ENCODE measurements at regions not wholly inside any gene's neighbourhood (a gene's known extent, or its start where the extent isn't known, plus 50 kb on each side); places are given as distances from the start of the nearest gene placed in this dataset.

DNA sequence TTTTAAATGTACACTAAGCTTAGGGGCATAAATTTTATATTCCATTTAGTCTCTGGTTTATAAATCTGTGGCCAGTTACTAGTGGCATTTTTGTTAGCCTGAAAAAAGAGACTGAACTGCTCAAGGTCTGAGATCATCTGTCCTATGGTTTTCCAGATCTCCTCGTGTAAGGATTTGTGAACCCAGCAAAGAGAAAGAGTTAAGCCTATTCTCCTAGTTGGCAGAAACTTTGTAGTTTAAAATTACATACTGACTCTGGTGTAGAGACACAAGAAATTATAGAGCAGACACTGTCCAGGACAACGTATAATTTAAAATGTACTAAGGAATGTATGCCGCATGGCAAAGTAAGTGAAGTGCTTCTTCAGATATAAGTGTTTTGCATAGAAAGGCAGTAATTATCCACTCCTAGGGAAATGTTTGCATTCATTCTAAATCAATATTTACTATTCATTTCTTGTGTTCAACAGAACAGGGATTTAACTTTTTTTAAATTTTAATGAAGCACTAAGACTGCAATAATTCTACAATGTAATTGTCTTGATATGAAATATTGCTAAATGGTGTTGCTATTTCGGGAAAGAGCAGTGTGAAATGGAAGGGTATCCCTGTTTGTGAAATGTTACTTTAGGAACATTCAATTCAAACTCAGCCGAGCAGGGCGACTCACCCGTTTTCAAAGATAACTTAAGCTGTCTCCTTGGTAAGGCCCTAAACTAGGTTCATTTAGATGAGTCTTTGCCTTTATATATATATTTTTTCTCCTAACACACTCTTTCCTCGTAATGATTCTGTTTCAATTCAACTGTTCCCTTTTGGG, 508.4 kb upstream of the ZEB2 start:
- H3K27ac Mint-ChIP-seq, result no peak overlapping the region; the same call in 1 of the 2 replicates
- H3K4me2 ChIP-seq, result no peak overlapping the region
- no peak overlapping the region for H3K4me3 Mint-ChIP-seq
- no peaks in the 10 kb centered on the region for H3K36me3 ChIP-seq (ENCODE audit: insufficient read depth)
- H3K27ac ChIP-seq (ENCODE audit: low read depth), result no peak overlapping the region
- no peak for TF ChIP-seq ZNF114 (CRISPR knock-in tag; IDR thresholded peaks at IDR 0.05)
- TF ChIP-seq EZH2 (IDR thresholded peaks at IDR 0.05; ENCODE audit: low read depth, unreplicated experiment), result no peak
- TF ChIP-seq, protein P1, sequence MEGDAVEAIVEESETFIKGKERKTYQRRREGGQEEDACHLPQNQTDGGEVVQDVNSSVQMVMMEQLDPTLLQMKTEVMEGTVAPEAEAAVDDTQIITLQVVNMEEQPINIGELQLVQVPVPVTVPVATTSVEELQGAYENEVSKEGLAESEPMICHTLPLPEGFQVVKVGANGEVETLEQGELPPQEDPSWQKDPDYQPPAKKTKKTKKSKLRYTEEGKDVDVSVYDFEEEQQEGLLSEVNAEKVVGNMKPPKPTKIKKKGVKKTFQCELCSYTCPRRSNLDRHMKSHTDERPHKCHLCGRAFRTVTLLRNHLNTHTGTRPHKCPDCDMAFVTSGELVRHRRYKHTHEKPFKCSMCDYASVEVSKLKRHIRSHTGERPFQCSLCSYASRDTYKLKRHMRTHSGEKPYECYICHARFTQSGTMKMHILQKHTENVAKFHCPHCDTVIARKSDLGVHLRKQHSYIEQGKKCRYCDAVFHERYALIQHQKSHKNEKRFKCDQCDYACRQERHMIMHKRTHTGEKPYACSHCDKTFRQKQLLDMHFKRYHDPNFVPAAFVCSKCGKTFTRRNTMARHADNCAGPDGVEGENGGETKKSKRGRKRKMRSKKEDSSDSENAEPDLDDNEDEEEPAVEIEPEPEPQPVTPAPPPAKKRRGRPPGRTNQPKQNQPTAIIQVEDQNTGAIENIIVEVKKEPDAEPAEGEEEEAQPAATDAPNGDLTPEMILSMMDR (conservative IDR thresholded peaks at IDR 0.05; ENCODE audit: low read depth in 2 of 2), result no peak
- TF ChIP-seq NANOG (IDR thresholded peaks at IDR 0.05; ENCODE audit: borderline replicate concordance), result no peak
- no peak for TF ChIP-seq EZH2phosphoT487 (IDR thresholded peaks at IDR 0.05; ENCODE audit: unreplicated experiment)
- TF ChIP-seq, protein P2, sequence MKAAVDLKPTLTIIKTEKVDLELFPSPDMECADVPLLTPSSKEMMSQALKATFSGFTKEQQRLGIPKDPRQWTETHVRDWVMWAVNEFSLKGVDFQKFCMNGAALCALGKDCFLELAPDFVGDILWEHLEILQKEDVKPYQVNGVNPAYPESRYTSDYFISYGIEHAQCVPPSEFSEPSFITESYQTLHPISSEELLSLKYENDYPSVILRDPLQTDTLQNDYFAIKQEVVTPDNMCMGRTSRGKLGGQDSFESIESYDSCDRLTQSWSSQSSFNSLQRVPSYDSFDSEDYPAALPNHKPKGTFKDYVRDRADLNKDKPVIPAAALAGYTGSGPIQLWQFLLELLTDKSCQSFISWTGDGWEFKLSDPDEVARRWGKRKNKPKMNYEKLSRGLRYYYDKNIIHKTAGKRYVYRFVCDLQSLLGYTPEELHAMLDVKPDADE (IDR thresholded peaks at IDR 0.05), result no peak
- TF ChIP-seq, protein P3, sequence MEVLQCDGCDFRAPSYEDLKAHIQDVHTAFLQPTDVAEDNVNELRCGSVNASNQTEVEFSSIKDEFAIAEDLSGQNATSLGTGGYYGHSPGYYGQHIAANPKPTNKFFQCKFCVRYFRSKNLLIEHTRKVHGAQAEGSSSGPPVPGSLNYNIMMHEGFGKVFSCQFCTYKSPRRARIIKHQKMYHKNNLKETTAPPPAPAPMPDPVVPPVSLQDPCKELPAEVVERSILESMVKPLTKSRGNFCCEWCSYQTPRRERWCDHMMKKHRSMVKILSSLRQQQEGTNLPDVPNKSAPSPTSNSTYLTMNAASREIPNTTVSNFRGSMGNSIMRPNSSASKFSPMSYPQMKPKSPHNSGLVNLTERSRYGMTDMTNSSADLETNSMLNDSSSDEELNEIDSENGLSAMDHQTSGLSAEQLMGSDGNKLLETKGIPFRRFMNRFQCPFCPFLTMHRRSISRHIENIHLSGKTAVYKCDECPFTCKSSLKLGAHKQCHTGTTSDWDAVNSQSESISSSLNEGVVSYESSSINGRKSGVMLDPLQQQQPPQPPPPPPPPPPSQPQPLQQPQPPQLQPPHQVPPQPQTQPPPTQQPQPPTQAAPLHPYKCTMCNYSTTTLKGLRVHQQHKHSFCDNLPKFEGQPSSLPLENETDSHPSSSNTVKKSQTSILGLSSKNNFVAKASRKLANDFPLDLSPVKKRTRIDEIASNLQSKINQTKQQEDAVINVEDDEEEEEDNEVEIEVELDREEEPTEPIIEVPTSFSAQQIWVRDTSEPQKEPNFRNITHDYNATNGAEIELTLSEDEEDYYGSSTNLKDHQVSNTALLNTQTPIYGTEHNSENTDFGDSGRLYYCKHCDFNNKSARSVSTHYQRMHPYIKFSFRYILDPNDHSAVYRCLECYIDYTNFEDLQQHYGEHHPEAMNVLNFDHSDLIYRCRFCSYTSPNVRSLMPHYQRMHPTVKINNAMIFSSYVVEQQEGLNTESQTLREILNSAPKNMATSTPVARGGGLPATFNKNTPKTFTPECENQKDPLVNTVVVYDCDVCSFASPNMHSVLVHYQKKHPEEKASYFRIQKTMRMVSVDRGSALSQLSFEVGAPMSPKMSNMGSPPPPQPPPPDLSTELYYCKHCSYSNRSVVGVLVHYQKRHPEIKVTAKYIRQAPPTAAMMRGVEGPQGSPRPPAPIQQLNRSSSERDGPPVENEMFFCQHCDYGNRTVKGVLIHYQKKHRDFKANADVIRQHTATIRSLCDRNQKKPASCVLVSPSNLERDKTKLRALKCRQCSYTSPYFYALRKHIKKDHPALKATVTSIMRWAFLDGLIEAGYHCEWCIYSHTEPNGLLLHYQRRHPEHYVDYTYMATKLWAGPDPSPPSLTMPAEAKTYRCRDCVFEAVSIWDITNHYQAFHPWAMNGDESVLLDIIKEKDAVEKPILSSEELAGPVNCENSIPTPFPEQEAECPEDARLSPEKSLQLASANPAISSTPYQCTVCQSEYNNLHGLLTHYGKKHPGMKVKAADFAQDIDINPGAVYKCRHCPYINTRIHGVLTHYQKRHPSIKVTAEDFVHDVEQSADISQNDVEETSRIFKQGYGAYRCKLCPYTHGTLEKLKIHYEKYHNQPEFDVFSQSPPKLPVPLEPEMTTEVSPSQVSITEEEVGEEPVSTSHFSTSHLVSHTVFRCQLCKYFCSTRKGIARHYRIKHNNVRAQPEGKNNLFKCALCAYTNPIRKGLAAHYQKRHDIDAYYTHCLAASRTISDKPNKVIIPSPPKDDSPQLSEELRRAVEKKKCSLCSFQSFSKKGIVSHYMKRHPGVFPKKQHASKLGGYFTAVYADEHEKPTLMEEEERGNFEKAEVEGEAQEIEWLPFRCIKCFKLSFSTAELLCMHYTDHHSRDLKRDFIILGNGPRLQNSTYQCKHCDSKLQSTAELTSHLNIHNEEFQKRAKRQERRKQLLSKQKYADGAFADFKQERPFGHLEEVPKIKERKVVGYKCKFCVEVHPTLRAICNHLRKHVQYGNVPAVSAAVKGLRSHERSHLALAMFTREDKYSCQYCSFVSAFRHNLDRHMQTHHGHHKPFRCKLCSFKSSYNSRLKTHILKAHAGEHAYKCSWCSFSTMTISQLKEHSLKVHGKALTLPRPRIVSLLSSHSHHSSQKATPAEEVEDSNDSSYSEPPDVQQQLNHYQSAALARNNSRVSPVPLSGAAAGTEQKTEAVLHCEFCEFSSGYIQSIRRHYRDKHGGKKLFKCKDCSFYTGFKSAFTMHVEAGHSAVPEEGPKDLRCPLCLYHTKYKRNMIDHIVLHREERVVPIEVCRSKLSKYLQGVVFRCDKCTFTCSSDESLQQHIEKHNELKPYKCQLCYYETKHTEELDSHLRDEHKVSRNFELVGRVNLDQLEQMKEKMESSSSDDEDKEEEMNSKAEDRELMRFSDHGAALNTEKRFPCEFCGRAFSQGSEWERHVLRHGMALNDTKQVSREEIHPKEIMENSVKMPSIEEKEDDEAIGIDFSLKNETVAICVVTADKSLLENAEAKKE (CRISPR knock-in tag; IDR thresholded peaks at IDR 0.05), result no peak
- no peak for TF ChIP-seq ZNF331 (CRISPR knock-in tag; IDR thresholded peaks at IDR 0.05; ENCODE audit: low read depth)
- TF ChIP-seq, protein P4, sequence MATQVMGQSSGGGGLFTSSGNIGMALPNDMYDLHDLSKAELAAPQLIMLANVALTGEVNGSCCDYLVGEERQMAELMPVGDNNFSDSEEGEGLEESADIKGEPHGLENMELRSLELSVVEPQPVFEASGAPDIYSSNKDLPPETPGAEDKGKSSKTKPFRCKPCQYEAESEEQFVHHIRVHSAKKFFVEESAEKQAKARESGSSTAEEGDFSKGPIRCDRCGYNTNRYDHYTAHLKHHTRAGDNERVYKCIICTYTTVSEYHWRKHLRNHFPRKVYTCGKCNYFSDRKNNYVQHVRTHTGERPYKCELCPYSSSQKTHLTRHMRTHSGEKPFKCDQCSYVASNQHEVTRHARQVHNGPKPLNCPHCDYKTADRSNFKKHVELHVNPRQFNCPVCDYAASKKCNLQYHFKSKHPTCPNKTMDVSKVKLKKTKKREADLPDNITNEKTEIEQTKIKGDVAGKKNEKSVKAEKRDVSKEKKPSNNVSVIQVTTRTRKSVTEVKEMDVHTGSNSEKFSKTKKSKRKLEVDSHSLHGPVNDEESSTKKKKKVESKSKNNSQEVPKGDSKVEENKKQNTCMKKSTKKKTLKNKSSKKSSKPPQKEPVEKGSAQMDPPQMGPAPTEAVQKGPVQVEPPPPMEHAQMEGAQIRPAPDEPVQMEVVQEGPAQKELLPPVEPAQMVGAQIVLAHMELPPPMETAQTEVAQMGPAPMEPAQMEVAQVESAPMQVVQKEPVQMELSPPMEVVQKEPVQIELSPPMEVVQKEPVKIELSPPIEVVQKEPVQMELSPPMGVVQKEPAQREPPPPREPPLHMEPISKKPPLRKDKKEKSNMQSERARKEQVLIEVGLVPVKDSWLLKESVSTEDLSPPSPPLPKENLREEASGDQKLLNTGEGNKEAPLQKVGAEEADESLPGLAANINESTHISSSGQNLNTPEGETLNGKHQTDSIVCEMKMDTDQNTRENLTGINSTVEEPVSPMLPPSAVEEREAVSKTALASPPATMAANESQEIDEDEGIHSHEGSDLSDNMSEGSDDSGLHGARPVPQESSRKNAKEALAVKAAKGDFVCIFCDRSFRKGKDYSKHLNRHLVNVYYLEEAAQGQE (IDR thresholded peaks at IDR 0.05; ENCODE audit: unreplicated experiment), result no peak
- TF ChIP-seq STAT1 (IDR thresholded peaks at IDR 0.05; ENCODE audit: unreplicated experiment), result no peak
- TF ChIP-seq CREB1 (CRISPR knock-in tag; IDR thresholded peaks at IDR 0.05; ENCODE audit: low read depth), result no peak
- H3K27me3 Mint-ChIP-seq (ENCODE audit: insufficient read depth, low read depth, poor library complexity), result no peaks in the 10 kb centered on the region
- DNase-seq (ENCODE audit: low spot score) (no peak), ATAC-seq (no peak)
- no peaks in the 10 kb centered on the region for H4K20me1 ChIP-seq (replicated peaks; ENCODE audit: insufficient read depth)
- H3F3A ChIP-seq (replicated peaks; ENCODE audit: low read depth), result no peaks in the 10 kb centered on the region
- H3K36me3 Mint-ChIP-seq (ENCODE audit: low read depth), result no peaks in the 10 kb centered on the region
- no peaks in the 10 kb centered on the region for H3K79me2 ChIP-seq (replicated peaks; ENCODE audit: insufficient read depth)
- H3K4me1 Mint-ChIP-seq, result no peaks in the 10 kb centered on the region; the same call in 2 of the 3 replicates
- H3K9me3 Mint-ChIP-seq, result no peaks in the 10 kb centered on the region
- no peak overlapping the region for H2AFZ ChIP-seq
- H3K9me2 ChIP-seq (ENCODE audit: insufficient read depth), result no peaks in the 10 kb centered on the region
- H3K4me3 ChIP-seq, result no peak overlapping the region
- no peaks in the 10 kb centered on the region for H3K27me3 ChIP-seq (ENCODE audit: insufficient read depth)
- no peaks in the 10 kb centered on the region for H3K4me1 ChIP-seq (ENCODE audit: insufficient read depth)

Measured in GM23338 (cell line).